ENCODE measurements at regions not wholly inside any gene's neighbourhood (a gene's known extent, or its start where the extent isn't known, plus 50 kb on each side); places are given as distances from the start of the nearest gene placed in this dataset.

GRCh38 chr4:149980941-149981340, 97.3 kb upstream of the DCLK2 start:
- no peak overlapping the region for H3K27ac ChIP-seq
- no peak for DNase-seq (ENCODE audit: low read depth, low spot score)

DNA sequence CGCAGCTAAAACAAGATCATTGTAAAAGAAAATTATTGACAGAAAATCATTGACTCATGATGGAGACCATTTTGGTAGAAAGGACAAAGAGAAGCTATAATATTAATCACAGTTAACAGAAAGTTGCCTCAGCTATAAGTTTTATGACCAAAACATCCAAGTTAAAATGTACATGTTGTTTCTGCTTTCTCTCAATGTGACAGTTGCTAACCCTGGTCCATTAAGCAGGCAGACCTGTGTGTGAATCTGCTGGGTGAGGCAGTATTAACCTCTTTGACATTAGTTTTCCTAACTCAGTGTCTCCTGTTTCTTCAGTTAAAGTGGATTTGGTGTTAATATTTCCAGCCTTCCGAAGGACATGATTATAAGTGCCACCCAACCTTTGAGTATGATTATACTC, 94.8 kb upstream of the DCLK2 start:
- no peak overlapping the region for H3K27ac ChIP-seq
- DNase-seq (ENCODE audit: low read depth, low spot score) = no peak

GRCh38 chr4:149983931-149984330, 94.3 kb upstream of the DCLK2 start:
- no peak overlapping the region for H3K27ac ChIP-seq
- no peak for DNase-seq (ENCODE audit: low read depth, low spot score)

GRCh38 chr4:149985981-149986380, 92.3 kb upstream of the DCLK2 start:
- H3K27ac ChIP-seq = no peak overlapping the region
- DNase-seq (ENCODE audit: low read depth, low spot score) = no peak

DNA sequence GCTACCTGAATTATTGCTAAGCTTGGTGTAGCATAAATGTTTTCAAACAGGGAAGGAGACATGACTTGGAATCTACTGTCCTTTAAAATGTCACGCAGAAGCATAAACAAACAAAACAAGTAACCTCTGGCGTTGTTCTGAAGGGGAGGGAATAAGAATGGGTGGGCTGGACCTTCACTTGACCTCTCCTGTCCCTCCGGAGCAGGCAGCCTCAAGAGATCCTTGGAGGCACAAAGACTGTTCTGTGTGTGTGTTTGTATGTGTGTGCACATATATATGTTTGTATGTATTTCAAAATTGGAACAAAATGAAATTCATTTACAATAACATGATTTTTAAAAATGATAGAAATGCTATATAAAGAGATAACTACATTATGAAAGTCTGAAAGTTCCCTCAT, 91.3 kb upstream of the DCLK2 start:
- no peak overlapping the region for H3K27ac ChIP-seq
- DNase-seq (ENCODE audit: low read depth, low spot score) = no peak

DNA sequence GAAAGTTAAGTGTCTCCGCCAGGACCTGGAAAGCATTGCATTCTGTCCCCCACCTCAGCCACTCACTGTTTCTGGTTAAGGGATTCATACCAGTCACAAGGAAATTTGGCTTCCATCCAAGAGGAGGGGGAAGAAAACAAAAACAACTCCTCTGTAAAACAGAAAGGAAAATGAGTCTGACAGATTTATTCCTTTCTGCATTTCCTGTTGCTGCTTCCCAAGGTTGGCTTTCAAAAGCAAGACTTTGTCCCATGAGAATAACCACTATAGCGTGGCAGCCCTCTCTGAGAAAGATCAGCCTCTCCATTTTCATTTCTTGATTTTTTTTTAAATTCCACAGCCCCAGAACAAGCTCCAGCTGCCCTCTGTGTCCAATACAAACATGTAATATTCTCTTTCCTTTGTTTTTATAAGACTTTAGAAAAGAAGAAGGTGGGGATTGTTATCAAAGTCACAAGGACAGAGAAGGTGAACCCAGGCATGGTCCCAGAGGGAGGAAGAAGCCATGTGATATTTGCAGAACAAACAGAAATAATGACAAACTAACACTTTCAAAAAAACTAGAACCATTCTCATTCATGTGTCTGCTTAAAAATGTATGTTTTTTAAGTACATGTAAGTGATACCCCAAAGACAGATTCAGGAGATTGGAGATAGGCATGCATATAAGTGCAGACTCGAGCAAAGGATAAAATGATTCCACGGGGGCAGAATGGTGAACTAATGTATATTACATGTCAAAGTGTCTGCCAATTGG, 90.7 kb upstream of the DCLK2 start:
- no peak overlapping the region for H3K27ac ChIP-seq
- DNase-seq (ENCODE audit: low read depth, low spot score) = no peak

DNA sequence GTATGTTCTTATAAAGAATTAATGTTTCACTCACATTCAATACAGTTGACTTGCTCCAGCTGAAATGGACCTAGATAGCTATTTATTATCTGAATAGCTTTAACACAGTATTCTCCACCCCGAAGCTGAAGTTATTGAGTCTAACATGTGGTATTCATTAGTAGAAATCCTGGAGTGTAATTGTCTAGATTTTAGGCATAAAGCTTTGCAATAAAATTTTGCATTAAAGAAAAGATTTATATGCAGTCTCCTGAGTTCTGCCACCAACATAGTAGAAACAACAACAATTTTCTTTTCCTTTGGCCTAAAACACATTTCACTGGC, 90.2 kb upstream of the DCLK2 start:
- no peak overlapping the region for H3K27ac ChIP-seq
- DNase-seq (ENCODE audit: low read depth, low spot score) = no peak

DNA sequence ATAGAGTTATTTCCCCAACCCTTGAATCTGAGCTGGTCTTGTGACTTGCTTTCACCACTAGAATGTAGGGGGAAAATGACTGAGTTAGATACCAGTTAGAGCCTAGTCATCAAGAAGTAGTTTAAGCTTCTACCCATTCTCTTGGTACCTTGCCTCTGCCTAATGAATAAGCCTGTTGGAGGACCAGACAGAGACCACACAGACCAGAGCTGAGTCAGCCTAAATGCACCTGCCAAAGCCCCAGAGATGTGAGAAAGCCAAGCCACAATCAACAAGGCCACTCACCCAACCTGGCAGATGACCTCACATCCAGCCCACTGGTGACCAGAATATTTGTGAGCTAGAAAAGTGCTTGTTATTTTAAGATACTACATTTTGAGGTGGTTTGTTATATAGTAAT, 85.2 kb upstream of the DCLK2 start:
- H3K27ac ChIP-seq = no peak overlapping the region
- no peak for DNase-seq (ENCODE audit: low read depth, low spot score)

GRCh38 chr4:149995134-149995756, 83.0 kb upstream of the DCLK2 start:
- no peak for DNase-seq (ENCODE audit: low read depth, low spot score)
- H3K27ac ChIP-seq = no peak overlapping the region

DNA sequence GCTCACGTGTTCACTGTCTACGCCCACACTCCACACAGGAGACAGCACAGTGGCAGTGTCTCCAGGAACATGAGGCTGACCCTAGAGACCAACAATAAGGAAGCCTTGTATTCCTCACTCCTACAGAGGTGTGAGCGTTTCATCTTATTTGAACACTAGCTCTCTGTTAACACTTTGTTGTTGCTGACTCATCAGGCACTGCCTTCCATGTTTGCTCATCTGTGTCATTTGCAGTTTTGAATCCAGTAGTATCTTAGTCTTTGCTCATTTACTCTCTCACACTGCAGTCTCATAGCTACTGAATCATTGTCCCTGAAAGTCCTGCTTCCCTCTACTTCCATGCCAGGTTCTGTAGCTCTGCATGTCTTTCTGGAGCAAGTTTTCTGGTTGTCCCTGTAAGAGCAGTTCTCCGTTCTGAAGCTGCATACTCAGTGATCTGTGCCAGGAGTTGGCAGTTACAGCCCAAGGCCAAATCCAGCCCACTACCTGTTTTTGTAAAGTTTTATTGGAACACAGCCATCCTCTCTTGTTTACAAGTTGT, 80.3 kb upstream of the DCLK2 start:
- H3K27ac ChIP-seq = peak overlapping the region; percentile 35
- peak; percentile 78 for DNase-seq (ENCODE audit: low read depth, low spot score)

DNA sequence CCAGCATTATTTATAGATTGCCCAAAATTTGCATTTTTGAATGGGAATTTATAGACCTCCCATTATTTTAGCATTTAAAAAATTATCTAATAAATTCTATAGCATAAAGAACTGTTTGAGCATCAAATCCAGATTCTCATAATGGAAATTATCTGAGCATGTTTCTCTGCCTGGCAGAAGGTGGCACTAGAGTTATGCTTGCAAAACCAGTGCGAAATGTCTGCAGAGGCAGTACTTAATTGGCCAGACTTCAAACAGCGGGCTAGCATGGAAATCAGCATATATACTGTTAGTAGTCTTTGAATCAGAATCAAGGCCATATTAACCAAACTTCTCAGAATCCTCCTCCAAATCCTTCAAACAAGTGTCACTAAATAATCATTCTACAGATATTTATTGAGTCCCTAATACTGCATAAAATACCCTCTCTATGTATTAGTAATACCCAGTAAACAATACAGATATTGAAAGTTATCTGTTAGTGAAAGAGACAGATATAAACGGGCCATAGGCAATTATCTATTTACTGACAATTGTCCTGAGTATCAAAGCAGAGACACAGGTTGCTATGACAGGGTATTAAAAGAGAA, 78.7 kb upstream of the DCLK2 start:
- no peak for DNase-seq (ENCODE audit: low read depth, low spot score)
- no peak overlapping the region for H3K27ac ChIP-seq

- no peak for DNase-seq (ENCODE audit: low read depth, low spot score)
- H3K27ac ChIP-seq = no peak overlapping the region
Measured at GRCh38 chr4:150001815-150002214, 76.4 kb upstream of the DCLK2 start.

DNA sequence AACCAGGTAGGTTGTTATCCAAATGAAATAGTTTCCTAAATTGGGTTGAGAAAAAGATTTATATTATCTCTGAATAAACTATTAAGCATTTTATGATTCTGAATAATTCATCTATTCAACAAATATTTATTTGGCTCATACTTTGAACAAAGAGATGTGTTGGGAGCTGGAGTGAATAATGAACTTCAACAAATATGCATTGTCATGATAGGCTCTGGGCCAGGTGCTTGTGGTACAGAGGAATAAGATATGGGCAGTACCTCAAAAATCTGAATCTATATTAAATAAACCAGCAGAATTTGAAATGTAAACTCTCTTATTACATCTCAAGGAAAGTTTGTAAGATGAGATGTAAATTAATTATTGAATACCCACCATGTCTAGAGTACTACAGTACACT, 75.7 kb upstream of the DCLK2 start:
- no peak for DNase-seq (ENCODE audit: low read depth, low spot score)
- H3K27ac ChIP-seq = no peak overlapping the region

GRCh38 chr4:150004481-150004880, 73.8 kb upstream of the DCLK2 start:
- DNase-seq (ENCODE audit: low read depth, low spot score) = no peak
- H3K27ac ChIP-seq = no peak overlapping the region

DNA sequence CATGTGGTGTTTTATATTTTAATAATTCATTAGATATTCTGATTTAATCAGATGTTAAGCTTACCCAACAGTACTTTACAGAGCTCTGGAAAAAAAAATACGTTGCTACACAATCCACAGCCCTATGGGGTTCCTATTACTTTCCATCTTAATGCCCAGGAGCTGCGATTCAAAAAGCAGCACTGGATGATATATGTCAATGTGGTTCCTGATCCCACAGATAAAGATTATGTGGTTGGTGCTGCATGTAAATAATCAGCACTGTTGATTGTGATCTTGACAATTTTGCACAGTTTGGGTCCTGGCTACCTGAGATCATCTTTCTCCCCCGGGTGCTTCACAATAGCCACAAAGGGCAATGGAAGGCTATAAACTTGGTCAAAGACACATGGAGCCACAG, 72.7 kb upstream of the DCLK2 start:
- no peak for DNase-seq (ENCODE audit: low read depth, low spot score)
- no peak overlapping the region for H3K27ac ChIP-seq

- DNase-seq (ENCODE audit: low read depth, low spot score) = no peak
- H3K27ac ChIP-seq = no peak overlapping the region
Measured at GRCh38 chr4:150006197-150006596, 72.0 kb upstream of the DCLK2 start.

DNA sequence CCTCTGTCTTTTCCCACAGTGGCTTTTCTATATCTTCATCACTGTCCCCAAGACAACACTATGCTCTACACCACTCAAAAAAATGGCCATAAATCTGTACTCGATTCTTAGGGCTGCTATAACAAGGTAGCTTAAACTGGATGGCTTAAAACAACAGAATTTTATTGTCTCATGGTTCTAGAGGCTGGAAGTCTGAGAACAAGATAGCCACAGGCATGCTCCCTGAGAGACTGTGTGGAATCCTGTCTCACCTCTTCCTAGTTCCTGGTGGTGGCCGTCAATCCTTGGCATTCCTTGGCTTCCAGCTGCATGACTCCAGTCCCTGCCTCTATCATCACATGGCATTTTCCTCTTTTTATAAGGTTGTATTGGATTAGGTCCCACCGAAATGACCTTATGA, 70.7 kb upstream of the DCLK2 start:
- DNase-seq (ENCODE audit: low read depth, low spot score) = no peak
- no peak overlapping the region for H3K27ac ChIP-seq

GRCh38 chr4:150008546-150008945, 69.7 kb upstream of the DCLK2 start:
- no peak overlapping the region for H3K27ac ChIP-seq
- no peak for DNase-seq (ENCODE audit: low read depth, low spot score)

GRCh38 chr4:150009533-150009932, 68.7 kb upstream of the DCLK2 start:
- DNase-seq (ENCODE audit: low read depth, low spot score) = no peak
- no peak overlapping the region for H3K27ac ChIP-seq

DNA sequence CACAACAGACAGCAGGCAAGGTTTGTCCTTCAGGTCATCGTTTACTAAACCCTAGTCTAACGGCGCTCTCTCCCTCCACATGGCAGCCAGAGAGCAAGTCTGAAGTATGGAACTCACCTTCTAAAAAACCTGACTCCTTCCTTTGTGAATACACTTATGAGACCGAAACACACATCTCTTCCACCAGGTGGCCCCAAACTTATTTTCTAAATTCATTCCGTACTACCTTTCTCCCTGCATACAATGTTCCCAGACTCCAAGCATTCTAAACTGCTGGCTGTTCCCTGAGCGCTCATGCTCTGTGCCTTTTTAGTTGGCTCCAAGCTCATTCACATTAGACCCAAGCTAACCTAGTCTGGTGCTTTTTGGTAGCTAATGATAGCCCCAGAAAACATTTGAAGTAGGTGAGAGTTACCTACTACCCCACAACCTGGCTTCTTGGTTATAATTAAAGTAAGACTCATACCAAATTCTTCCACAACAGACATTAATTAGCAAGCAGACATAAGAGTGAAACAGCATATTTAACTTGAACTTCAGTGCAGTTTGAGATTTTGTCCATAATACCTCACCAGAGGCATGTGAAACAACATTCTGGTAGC, 67.6 kb upstream of the DCLK2 start:
- no peak overlapping the region for H3K27ac ChIP-seq
- no peak for DNase-seq (ENCODE audit: low read depth, low spot score)

DNA sequence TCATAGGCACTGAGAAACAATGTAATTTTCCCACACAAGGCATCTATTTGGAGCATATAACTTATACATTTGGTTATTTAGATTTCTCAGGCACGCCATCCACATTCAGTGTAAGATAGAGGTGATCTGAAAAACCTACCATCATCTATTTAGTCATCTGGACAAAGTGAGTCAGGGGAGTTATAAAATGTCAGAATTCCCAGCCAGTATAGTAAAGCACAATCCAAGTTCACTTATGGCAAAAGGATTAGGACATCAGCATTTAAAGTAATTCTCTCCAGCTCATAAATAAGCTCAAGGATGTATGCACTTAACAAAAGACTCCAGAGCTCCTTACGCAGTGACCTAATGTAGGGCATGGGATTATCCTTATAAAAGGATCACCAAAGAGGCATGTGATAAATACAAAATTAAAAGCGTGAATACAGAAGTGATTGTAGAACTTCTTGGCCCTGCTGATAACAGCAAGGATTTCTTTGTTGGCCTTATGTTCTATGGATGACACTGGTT, 65.3 kb upstream of the DCLK2 start:
- no peak for DNase-seq (ENCODE audit: low read depth, low spot score)
- no peak overlapping the region for H3K27ac ChIP-seq

All from epithelial cell of prostate (primary cell).